ENCODE measurements at regions not wholly inside any gene's neighbourhood (a gene's known extent, or its start where the extent isn't known, plus 50 kb on each side); places are given as distances from the start of the nearest gene placed in this dataset.

DNA sequence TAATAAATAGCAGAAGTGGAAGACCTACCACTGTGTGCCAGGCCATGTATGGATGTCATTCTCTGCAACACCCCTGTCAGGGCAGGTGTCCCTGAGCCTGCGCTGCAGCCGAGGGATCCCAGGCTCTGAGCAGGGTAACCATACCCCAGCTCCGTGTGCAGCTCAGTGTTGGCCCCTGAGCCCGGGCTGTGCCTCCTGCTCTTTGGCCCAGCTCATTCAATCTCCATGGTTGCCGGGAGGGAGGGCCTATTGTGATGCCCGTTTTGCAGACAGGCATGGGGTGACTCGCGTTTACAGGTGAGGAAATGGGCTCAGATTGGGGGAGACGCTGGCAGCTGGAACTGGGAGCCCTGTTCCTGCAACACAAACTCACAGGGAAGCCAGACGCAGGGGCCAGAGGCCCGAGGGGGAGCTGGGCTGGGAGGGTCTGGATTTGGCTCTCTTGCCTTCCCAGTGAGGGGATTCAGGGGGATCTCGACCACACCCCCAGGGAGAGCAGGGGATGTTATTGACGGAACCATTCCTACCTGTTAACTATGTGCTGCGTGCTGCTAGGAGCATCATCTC is 190.5 kb downstream of the IRF8 start:
- TF ChIP-seq CTCF (optimal IDR thresholded peaks at IDR 0.05 in 1 of 3, IDR thresholded peaks at IDR 0.05 in 1 of 3, conservative IDR thresholded peaks at IDR 0.05 in 1 of 3; ENCODE audit: extremely low read depth in 1 of 3, insufficient read depth in 2 of 3, low read length in 3 of 3) (no peak), EZH2 (IDR thresholded peaks at IDR 0.05; ENCODE audit: low read length) (no peak)

Data from keratinocyte (primary cell).